ENCODE measurements at regions not wholly inside any gene's neighbourhood (a gene's known extent, or its start where the extent isn't known, plus 50 kb on each side); places are given as distances from the start of the nearest gene placed in this dataset.

GRCh38 chr18:78423811-78424210 is 555.8 kb upstream of the SALL3 start:
- DNase-seq (ENCODE audit: low spot score) (no peak), ATAC-seq (no peak), FAIRE-seq (no peak)
- WGBS (ENCODE audit: low lambda C conversion rate) = 43% methylated on average over 12 of the region's 12 CpGs
- H3K4me2 ChIP-seq (ENCODE audit: low read depth, low read length) = no peak overlapping the region
- H3K79me2 ChIP-seq (ENCODE audit: insufficient read depth, low read length) = no peaks in the 10 kb centered on the region
- CTCF ChIA-PET (ENCODE audit: low intra/inter-chr PET ratio, low total read pairs) = no interaction called here
- H3K27ac ChIP-seq (ENCODE audit: extremely low read length, insufficient read depth, low read length) = no peak overlapping the region
- no peak overlapping the region for H3K9ac ChIP-seq (ENCODE audit: insufficient read depth, low read depth, low read length)
- no peaks in the 10 kb centered on the region for H3K9me3 ChIP-seq (ENCODE audit: low read length)
- H3K27me3 ChIP-seq (ENCODE audit: control insufficient read depth in 1 of 2, insufficient read depth in 2 of 2, low read length in 2 of 2) = peaks cover 0 to 20% of the 10 kb centered on the region in 2 experiments; a peak in 2 of 5 replicates
- no peaks in the 10 kb centered on the region for H3K4me1 ChIP-seq (ENCODE audit: insufficient read depth, low read length)
- no peak overlapping the region for H3K4me3 ChIP-seq (replicated peaks in 1 of 3; ENCODE audit: insufficient read depth in 1 of 3, low read depth in 2 of 3, low read length in 3 of 3)
- no peaks in the 10 kb centered on the region for H4K20me1 ChIP-seq (ENCODE audit: insufficient read depth, low read length)
- TF ChIP-seq ZNF572 (CRISPR knock-in tag; IDR thresholded peaks at IDR 0.05) (no peak), HOXD1 (CRISPR knock-in tag; IDR thresholded peaks at IDR 0.05) (no peak)
- BruUV-seq (replicated peaks) = no TSS peak
- no peaks in the 10 kb centered on the region for H3K36me3 ChIP-seq (replicated peaks in 1 of 2; ENCODE audit: control insufficient read depth in 1 of 2, insufficient read depth in 2 of 2, low read length in 2 of 2)
- H2AFZ ChIP-seq (ENCODE audit: low read length) = no peak overlapping the region
- in situ Hi-C loops (cut with HindIII; ENCODE audit: extremely low pct_ligation_motif_present, low pct_unique_long_range_greater_than_20kb) (no loop called here), intact Hi-C loops (cut with micrococcal nuclease; ENCODE audit: unreplicated experiment) (no loop called here)
- POLR2A ChIA-PET = no interaction called here

GRCh38 chr18:78424403-78425018 is 555.1 kb upstream of the SALL3 start:
- H3K27me3 ChIP-seq (ENCODE audit: control insufficient read depth in 1 of 2, insufficient read depth in 2 of 2, low read length in 2 of 2) = peaks cover 0 to 20% of the 10 kb centered on the region in 2 experiments; a peak in 2 of 5 replicates
- H3K4me1 ChIP-seq (ENCODE audit: insufficient read depth, low read length) = no peaks in the 10 kb centered on the region
- no peak overlapping the region for H3K27ac ChIP-seq (ENCODE audit: extremely low read length, insufficient read depth, low read length)
- CTCF ChIA-PET (ENCODE audit: low intra/inter-chr PET ratio, low total read pairs) = no interaction called here
- no peak overlapping the region for H3K4me2 ChIP-seq (ENCODE audit: low read depth, low read length)
- DNase-seq (ENCODE audit: low spot score) = no peak
- H3K36me3 ChIP-seq (replicated peaks in 1 of 2; ENCODE audit: control insufficient read depth in 1 of 2, insufficient read depth in 2 of 2, low read length in 2 of 2) = no peaks in the 10 kb centered on the region
- H3K4me3 ChIP-seq (replicated peaks in 1 of 3; ENCODE audit: insufficient read depth in 1 of 3, low read depth in 2 of 3, low read length in 3 of 3) = no peak overlapping the region
- no peaks in the 10 kb centered on the region for H4K20me1 ChIP-seq (ENCODE audit: insufficient read depth, low read length)
- POLR2A ChIA-PET = no interaction called here
- FAIRE-seq = no peak
- ATAC-seq = no peak
- H3K9me3 ChIP-seq (ENCODE audit: low read length) = no peaks in the 10 kb centered on the region
- no peak overlapping the region for H3K9ac ChIP-seq (ENCODE audit: insufficient read depth, low read depth, low read length)
- H2AFZ ChIP-seq (ENCODE audit: low read length) = no peak overlapping the region
- no TSS peak for BruUV-seq (replicated peaks)
- WGBS (ENCODE audit: low lambda C conversion rate) = 3% methylated on average over 7 of the region's 7 CpGs
- no peaks in the 10 kb centered on the region for H3K79me2 ChIP-seq (ENCODE audit: insufficient read depth, low read length)
- in situ Hi-C loops (cut with HindIII; ENCODE audit: extremely low pct_ligation_motif_present, low pct_unique_long_range_greater_than_20kb) = no loop called here
- intact Hi-C loops (cut with micrococcal nuclease; ENCODE audit: unreplicated experiment) = no loop called here
- TF ChIP-seq CHD4 (IDR thresholded peaks at IDR 0.05; ENCODE audit: borderline replicate concordance, low read length) = no peak
- no peak for TF ChIP-seq ARID3A (IDR thresholded peaks at IDR 0.05; ENCODE audit: low read depth, low read length)
- TF ChIP-seq CCDC6 (CRISPR knock-in tag; IDR thresholded peaks at IDR 0.05) = no peak
- no peak for TF ChIP-seq SP4 (CRISPR knock-in tag; IDR thresholded peaks at IDR 0.05)
- TF ChIP-seq STAT6 (CRISPR knock-in tag; IDR thresholded peaks at IDR 0.05; ENCODE audit: borderline replicate concordance) = no peak
- TF ChIP-seq, protein P1, sequence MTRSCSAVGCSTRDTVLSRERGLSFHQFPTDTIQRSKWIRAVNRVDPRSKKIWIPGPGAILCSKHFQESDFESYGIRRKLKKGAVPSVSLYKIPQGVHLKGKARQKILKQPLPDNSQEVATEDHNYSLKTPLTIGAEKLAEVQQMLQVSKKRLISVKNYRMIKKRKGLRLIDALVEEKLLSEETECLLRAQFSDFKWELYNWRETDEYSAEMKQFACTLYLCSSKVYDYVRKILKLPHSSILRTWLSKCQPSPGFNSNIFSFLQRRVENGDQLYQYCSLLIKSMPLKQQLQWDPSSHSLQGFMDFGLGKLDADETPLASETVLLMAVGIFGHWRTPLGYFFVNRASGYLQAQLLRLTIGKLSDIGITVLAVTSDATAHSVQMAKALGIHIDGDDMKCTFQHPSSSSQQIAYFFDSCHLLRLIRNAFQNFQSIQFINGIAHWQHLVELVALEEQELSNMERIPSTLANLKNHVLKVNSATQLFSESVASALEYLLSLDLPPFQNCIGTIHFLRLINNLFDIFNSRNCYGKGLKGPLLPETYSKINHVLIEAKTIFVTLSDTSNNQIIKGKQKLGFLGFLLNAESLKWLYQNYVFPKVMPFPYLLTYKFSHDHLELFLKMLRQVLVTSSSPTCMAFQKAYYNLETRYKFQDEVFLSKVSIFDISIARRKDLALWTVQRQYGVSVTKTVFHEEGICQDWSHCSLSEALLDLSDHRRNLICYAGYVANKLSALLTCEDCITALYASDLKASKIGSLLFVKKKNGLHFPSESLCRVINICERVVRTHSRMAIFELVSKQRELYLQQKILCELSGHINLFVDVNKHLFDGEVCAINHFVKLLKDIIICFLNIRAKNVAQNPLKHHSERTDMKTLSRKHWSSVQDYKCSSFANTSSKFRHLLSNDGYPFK (CRISPR knock-in tag; IDR thresholded peaks at IDR 0.05; ENCODE audit: borderline replicate concordance) = no peak
- TF ChIP-seq ZNF33B (CRISPR knock-in tag; IDR thresholded peaks at IDR 0.05) = no peak
- no peak for TF ChIP-seq LCORL (IDR thresholded peaks at IDR 0.05)
- no peak for TF ChIP-seq LCORL (CRISPR knock-in tag; IDR thresholded peaks at IDR 0.05)
- no peak for TF ChIP-seq MAX (IDR thresholded peaks at IDR 0.05)

Measured in HepG2 (cell line).